ENCODE measurements at regions not wholly inside any gene's neighbourhood (a gene's known extent, or its start where the extent isn't known, plus 50 kb on each side); places are given as distances from the start of the nearest gene placed in this dataset.
"Not testable (repeated sequence)": the region's sequence is repeated elsewhere in the genome, so short reads cannot be mapped to it uniquely, and the experiment has no call there.

DNA sequence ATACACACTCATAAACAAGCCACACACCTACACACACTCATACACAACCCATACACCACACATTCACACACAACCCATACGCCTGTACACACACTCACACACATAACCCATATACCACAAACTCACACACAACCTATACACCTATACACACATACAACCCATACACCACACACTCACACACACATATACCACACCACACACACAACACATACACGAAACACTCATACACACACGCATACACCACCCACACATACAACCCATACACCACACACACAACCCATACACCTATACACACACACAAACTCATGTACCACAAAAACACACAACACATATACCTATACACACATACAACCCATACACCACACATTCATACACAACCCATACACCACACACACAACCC lies 164.3 kb downstream of the TMEM121 start:
- TF ChIP-seq, protein P1, sequence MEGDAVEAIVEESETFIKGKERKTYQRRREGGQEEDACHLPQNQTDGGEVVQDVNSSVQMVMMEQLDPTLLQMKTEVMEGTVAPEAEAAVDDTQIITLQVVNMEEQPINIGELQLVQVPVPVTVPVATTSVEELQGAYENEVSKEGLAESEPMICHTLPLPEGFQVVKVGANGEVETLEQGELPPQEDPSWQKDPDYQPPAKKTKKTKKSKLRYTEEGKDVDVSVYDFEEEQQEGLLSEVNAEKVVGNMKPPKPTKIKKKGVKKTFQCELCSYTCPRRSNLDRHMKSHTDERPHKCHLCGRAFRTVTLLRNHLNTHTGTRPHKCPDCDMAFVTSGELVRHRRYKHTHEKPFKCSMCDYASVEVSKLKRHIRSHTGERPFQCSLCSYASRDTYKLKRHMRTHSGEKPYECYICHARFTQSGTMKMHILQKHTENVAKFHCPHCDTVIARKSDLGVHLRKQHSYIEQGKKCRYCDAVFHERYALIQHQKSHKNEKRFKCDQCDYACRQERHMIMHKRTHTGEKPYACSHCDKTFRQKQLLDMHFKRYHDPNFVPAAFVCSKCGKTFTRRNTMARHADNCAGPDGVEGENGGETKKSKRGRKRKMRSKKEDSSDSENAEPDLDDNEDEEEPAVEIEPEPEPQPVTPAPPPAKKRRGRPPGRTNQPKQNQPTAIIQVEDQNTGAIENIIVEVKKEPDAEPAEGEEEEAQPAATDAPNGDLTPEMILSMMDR (IDR thresholded peaks at IDR 0.05; ENCODE audit: low read depth, low read length): no peak
- Histone ChIP-seq H3K9me3 (ENCODE audit: low read depth) (peaks cover 2% of the 10 kb centered on the region), H3K36me3 (no peaks in the 10 kb centered on the region), H3K4me1 (ENCODE audit: low read depth) (no peaks in the 10 kb centered on the region), H3K27me3 (no peaks in the 10 kb centered on the region), H3K27ac (no peak overlapping the region), H3K4me3 (no peak overlapping the region)
- no peak for DNase-seq (ENCODE audit: low read depth in 1 of 2, low spot score in 1 of 2)

DNA sequence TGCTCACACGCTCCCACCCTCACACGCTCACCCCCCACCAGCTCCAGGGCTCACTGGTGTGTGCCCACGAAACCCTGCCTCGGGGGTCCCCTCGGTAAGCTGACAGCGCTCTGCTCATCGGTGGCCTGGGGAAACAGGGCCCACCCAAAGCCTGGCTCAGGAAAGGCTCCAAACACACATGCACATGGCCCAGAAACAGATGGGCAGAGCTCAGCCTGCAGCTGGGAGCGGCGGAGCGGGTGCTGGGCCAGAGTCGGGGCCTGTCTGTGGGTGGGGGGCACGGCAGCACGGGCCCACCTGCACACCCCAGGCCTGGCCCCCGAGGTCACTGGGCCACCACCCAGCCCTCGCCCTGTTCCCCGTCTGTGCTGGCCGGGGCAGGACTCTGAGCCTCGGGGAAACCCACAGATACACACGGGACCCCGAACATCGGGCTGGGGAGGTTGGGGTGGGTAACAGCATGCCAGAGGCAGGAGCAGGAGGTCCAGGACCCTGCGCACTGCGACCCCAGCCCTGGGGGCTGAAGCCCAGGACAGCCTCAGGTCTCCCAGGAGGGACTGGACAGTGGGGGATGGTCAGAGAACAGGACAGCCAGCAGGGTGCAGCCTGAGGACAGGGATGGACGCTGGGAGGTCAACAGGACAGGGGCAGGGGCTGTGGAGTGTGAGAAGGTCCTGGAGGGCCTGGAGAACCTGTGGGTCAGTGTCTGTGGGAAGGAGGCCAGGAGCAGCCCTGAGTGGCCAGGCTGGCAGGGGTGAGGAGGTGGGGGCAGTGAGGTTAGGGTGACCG lies 165.1 kb downstream of the TMEM121 start:
- not testable (repeated sequence) for H3K4me1 ChIP-seq (ENCODE audit: low read depth); DNase-seq (ENCODE audit: low read depth in 1 of 2, low spot score in 1 of 2); H3K27me3 ChIP-seq; H3K4me3 ChIP-seq; H3K36me3 ChIP-seq; H3K9me3 ChIP-seq (ENCODE audit: low read depth); H3K27ac ChIP-seq

DNA sequence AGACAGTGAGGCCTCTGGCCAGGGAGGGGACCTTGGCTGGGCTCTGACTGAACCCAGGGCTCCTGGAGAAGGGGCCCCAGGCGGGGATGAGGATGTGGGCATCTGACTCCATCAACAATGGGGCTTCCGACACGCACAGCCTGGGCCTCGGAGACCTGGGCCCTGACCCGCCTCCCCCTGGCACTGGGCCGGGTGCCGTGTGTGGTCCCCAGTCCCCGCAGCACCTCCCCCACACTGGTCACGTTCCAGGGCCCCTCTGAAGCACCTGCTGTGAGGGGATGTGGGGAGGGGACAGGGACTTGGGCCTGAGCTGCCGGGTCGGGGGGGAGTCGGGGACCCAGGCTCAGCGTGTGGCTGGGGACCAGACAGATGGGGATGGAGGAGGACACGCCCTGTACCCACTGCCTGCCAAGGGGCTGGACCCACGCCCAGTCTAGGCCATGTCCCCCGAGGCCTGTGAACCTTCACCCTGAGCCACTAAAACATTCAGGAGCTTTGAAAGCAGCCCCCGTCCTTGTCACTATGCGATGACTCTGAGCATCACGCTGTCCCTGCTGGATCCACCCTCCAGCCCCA lies 165.8 kb downstream of the TMEM121 start:
- H3K4me3 ChIP-seq; H3K36me3 ChIP-seq; H3K27ac ChIP-seq; DNase-seq (ENCODE audit: low read depth in 1 of 2, low spot score in 1 of 2); H3K27me3 ChIP-seq; H3K9me3 ChIP-seq (ENCODE audit: low read depth); H3K4me1 ChIP-seq (ENCODE audit: low read depth): not testable (repeated sequence)

DNA sequence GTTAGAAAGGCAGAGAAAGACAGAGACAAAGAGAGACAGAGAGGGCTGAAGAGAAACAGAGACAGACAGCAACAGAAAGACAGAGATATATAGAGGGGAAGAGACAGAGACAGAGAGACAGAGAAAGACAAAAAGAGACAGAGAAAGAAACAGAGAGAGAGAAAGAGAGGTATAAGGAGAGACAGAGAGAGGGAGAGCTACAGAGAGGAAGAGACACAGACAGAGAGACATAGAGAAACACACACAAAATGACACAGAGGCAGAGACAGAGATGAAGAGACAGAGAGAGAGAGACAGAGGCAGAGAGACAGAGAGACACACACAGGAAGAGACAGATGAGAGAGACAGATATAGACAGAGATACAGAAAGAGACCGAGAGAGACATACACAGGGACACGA lies 168.6 kb downstream of the TMEM121 start:
- H3K9me3 ChIP-seq (ENCODE audit: low read depth): peaks cover 2% of the 10 kb centered on the region
- no peaks in the 10 kb centered on the region for H3K27me3 ChIP-seq
- TF ChIP-seq, protein P1 (IDR thresholded peaks at IDR 0.05; ENCODE audit: low read depth, low read length): no peak
- H3K4me3 ChIP-seq: no peak overlapping the region
- H3K36me3 ChIP-seq: no peaks in the 10 kb centered on the region
- no peaks in the 10 kb centered on the region for H3K4me1 ChIP-seq (ENCODE audit: low read depth)
- no peak overlapping the region for H3K27ac ChIP-seq
- DNase-seq (ENCODE audit: low read depth in 1 of 2, low spot score in 1 of 2): no peak

DNA sequence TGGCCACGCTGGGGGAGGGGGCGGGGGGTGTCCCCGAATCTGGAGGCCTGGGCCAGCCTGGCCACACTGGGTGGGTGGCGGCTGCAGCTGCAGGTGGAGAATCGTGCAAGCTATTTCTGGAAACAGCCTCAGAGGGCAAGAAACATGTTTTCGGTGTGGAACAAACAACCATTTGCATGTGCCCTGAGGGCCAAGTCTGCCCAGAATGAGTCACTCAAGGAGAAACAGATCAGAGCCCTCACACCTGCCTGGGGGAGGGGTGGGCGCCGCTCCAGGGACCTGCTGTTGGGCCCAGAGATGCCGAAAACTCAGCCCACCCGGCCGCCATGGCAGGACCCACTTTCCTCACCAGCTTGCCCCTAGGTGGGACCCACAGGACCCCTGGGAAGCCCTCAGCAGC lies 170.0 kb downstream of the TMEM121 start:
- not testable (repeated sequence) for H3K36me3 ChIP-seq; DNase-seq (ENCODE audit: low read depth in 1 of 2, low spot score in 1 of 2); H3K4me1 ChIP-seq (ENCODE audit: low read depth); H3K4me3 ChIP-seq; H3K27me3 ChIP-seq; H3K9me3 ChIP-seq (ENCODE audit: low read depth); H3K27ac ChIP-seq

DNA sequence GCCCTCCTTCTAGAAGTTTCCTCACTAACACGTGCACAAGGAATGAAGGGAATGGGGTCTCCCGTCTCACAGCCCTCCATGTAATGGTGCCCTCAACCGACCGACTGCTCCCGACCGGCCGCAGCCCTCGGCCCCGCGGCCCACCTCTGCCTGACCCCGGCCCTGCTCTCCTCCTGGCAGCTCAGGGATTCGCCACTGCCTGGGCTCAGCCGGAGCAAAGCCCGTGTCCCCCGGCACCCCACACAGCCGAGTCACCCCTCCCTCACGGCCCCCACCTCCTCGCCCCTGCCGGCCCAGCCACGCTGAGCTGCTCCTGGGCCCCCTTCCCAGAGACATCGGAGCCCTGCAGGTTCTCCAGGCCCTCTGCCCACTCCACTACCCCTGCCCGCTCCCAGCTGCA lies 171.0 kb downstream of the TMEM121 start:
- H3K9me3 ChIP-seq (ENCODE audit: low read depth); H3K27ac ChIP-seq; H3K4me1 ChIP-seq (ENCODE audit: low read depth); H3K36me3 ChIP-seq; DNase-seq (ENCODE audit: low read depth in 1 of 2, low spot score in 1 of 2); H3K27me3 ChIP-seq; H3K4me3 ChIP-seq: not testable (repeated sequence)

DNA sequence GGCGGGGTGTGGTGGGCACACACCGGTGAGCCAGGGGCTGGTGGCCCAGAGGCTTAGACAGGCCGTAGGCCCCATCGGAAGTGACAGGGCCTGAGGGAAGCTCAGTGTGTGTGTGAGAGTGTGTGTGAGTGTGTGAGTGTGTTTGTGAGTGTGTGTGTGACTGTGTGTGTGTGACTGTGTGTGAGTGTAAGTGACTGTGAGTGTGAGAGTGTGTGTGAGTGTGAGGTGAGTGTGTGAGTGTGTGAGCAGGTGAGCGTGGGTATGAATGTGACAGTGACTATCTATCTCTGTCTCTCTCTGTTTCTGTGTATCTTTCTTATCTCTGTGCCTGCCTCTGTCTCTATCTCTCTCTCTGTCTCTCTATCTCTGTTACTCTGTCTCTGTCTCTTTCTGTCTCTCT lies 171.6 kb downstream of the TMEM121 start:
- not testable (repeated sequence) for DNase-seq (ENCODE audit: low read depth in 1 of 2, low spot score in 1 of 2); H3K4me3 ChIP-seq; H3K27me3 ChIP-seq; H3K27ac ChIP-seq; H3K9me3 ChIP-seq (ENCODE audit: low read depth); H3K4me1 ChIP-seq (ENCODE audit: low read depth); H3K36me3 ChIP-seq

DNA sequence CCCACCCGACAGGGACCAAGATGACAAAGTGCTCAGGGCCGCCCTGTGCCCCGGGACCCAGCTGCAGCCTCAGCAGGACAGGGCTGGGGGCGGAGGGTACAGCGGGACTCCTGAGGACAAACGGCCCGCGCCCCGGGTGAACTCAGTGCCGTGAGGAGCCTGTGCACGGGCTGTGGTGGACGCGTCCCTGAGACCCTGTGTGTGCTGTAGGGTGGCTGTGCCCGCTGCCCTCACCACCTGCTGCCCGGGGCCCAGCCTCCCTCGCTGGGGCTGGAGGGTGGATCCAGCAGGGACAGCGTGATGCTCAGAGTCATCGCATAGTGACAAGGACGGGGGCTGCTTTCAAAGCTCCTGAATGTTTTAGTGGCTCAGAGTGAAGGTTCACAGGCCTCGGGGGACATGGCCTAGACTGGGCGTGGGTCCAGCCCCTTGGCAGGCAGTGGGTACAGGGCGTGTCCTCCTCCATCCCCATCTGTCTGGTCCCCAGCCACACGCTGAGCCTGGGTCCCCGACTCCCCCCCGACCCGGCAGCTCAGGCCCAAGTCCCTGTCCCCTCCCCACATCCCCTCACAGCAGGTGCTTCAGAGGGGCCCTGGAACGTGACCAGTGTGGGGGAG lies 172.7 kb downstream of the TMEM121 start:
- not testable (repeated sequence) for H3K36me3 ChIP-seq

DNA sequence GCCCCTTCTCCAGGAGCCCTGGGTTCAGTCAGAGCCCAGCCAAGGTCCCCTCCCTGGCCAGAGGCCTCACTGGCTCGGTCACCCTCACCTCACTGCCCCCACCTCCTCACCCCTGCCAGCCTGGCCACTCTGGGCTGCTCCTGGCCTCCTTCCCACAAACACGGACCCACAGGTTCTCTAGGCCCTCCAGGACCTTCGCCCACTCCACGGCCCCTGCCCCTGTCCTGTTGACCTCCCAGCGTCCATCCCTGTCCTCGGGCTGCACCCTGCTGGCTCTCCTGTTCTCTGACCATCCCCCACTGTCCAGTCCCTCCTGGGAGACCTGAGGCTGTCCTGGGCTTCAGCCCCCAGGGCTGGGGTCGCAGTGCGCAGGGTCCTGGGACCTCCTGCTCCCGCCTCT lies 173.3 kb downstream of the TMEM121 start:
- H3K27me3 ChIP-seq; DNase-seq (ENCODE audit: low read depth in 1 of 2, low spot score in 1 of 2); H3K4me1 ChIP-seq (ENCODE audit: low read depth); H3K9me3 ChIP-seq (ENCODE audit: low read depth); H3K27ac ChIP-seq; H3K36me3 ChIP-seq; H3K4me3 ChIP-seq: not testable (repeated sequence)

More for the DNA sequence above, 172.7 kb downstream of the TMEM121 start:
- not testable (repeated sequence) for DNase-seq (ENCODE audit: low read depth in 1 of 2, low spot score in 1 of 2); H3K4me3 ChIP-seq; H3K9me3 ChIP-seq (ENCODE audit: low read depth); H3K27me3 ChIP-seq; H3K27ac ChIP-seq; H3K4me1 ChIP-seq (ENCODE audit: low read depth)

DNA sequence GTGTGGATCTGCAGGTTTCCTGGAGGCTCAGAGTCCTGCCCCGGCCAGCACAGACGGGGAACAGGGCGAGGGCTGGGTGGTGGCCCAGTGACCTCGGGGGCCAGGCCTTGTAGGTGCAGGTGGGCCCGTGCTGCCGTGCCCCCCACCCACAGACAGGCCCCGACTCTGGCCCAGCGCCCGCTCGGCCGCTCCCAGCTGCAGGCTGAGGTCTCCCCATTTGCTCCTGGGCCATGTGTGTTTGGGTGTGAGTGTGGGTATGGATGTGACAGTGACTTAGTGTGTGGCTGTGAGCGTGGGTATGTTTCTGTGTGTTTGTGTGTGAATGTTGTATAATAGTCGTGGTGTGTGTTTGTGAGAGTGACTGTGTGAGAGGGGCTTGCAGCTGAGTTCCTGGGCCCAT lies 173.8 kb downstream of the TMEM121 start:
- not testable (repeated sequence) for H3K27me3 ChIP-seq; H3K27ac ChIP-seq; DNase-seq (ENCODE audit: low read depth in 1 of 2, low spot score in 1 of 2); H3K4me1 ChIP-seq (ENCODE audit: low read depth); H3K36me3 ChIP-seq; H3K4me3 ChIP-seq; H3K9me3 ChIP-seq (ENCODE audit: low read depth)
